Natural killer cell (primary cell): ENCODE measurements at regions not wholly inside any gene's neighbourhood (a gene's known extent, or its start where the extent isn't known, plus 50 kb on each side); places are given as distances from the start of the nearest gene placed in this dataset.

Experiments
- ATAC-seq, 3 donors: fragments of 150-1000 bp in 2 of 3; fragments of 200-7000 bp in 1 of 3; cut with Tn5 transposase; 1 replicate in 1 of 3; 2 replicates in 2 of 3; pipeline ENCODE4 v1.10.0; 2021; ENCODE audit warnings: mild to moderate bottlenecking in 2 of 3, moderate library complexity in 2 of 3
- DNase-seq, 2 donors: peaks; one replicate each; pipeline versions ENCODE4 v3.0.0 to v3.0.0-alpha.2; 2013 to 2021; ENCODE audit warnings: mixed read lengths in 1 of 2
- H3K27ac ChIP-seq: one replicate; pipeline ENCODE4 v1.5.1; 2013; ENCODE audit warnings: mild to moderate bottlenecking, low read length
- H3K27me3 ChIP-seq: one replicate; pipeline ENCODE4 v1.6.1; 2013; ENCODE audit warnings: low read length; ENCODE audit not compliant: control insufficient read depth, insufficient read depth
- H3K36me3 ChIP-seq: one replicate; pipeline ENCODE4 v1.6.1; 2013; ENCODE audit warnings: low read length; ENCODE audit not compliant: control insufficient read depth, insufficient read depth
- H3K4me1 ChIP-seq: one replicate; pipeline ENCODE4 v1.6.1; 2013; ENCODE audit warnings: low read length; ENCODE audit not compliant: control insufficient read depth, insufficient read depth
- H3K4me3 ChIP-seq: one replicate; pipeline ENCODE4 v1.5.1; 2013; ENCODE audit warnings: low read length
- H3K9me3 ChIP-seq: one replicate; pipeline ENCODE4 v1.6.1; 2013; ENCODE audit warnings: low read length; ENCODE audit not compliant: control insufficient read depth, insufficient read depth
- H3K27ac Mint-ChIP-seq, 2 donors: one replicate each; pipeline ENCODE4 v1.8.0; 2022; ENCODE audit warnings: mild to moderate bottlenecking in 2 of 2, mixed read lengths in 2 of 2, moderate library complexity in 1 of 2
- H3K27me3 Mint-ChIP-seq, 2 donors: one replicate each; pipeline ENCODE4 v1.8.0; 2022; ENCODE audit warnings: low read depth in 2 of 2, mixed read lengths in 2 of 2
- H3K36me3 Mint-ChIP-seq: one replicate; pipeline ENCODE4 v1.8.0; 2022; ENCODE audit warnings: mixed read lengths
- H3K4me1 Mint-ChIP-seq, 2 donors: one replicate each; pipeline ENCODE4 v1.8.0; 2022; ENCODE audit warnings: mixed read lengths in 2 of 2
- H3K4me3 Mint-ChIP-seq: one replicate; pipeline ENCODE4 v1.8.0; 2022; ENCODE audit warnings: mild to moderate bottlenecking, moderate library complexity, mixed read lengths
- H3K9me3 Mint-ChIP-seq, 2 donors: one replicate each; pipeline ENCODE4 v1.8.0; 2022; ENCODE audit warnings: mixed read lengths in 2 of 2
- CTCF ChIP-seq: fragments of 200-600 bp; IDR thresholded peaks from one replicate; pipeline ENCODE4 v1.8.0; 2022; ENCODE audit warnings: antibody characterized with exemption
- WGBS: methylation state at CpG from one replicate; pipeline ENCODE4 v1.1.7; 2013; ENCODE audit warnings: missing lambda C conversion rate; ENCODE audit not compliant: insufficient coverage; 5-methylcytosine and 5-hydroxymethylcytosine counted together
- intact Hi-C: fragments of 100-400 bp; cut with micrococcal nuclease; formaldehyde crosslinking; loops from one replicate; pipeline ENCODE4 v1.14.2; 2022

GRCh38 chrX:130497531-130497930 lies 95.7 kb downstream of the RBMX2 start:
- DNase-seq (no peak), ATAC-seq (no peak)
- Histone ChIP-seq H3K36me3 (no peaks in the 10 kb centered on the region), H3K27ac (no peak overlapping the region), H3K27me3 (no peaks in the 10 kb centered on the region), H3K4me1 (no peaks in the 10 kb centered on the region), H3K9me3 (no peaks in the 10 kb centered on the region), H3K4me3 (no peak overlapping the region)
- H3K27me3 Mint-ChIP-seq: peaks cover 7 to 25% of the 10 kb centered on the region in 2 donors
- H3K9me3 Mint-ChIP-seq: no peaks in the 10 kb centered on the region
- intact Hi-C loops: no loop called here
- H3K4me1 Mint-ChIP-seq: no peaks in the 10 kb centered on the region
- no peaks in the 10 kb centered on the region for H3K36me3 Mint-ChIP-seq
- TF ChIP-seq CTCF: no peak
- WGBS: 78% methylated on average over 1 of the region's 2 CpGs
- H3K27ac Mint-ChIP-seq: no peak overlapping the region
- no peak overlapping the region for H3K4me3 Mint-ChIP-seq

GRCh38 chrX:130498653-130499274 lies 97.0 kb downstream of the RBMX2 start:
- no peak for TF ChIP-seq CTCF
- Histone ChIP-seq H3K4me1 (no peaks in the 10 kb centered on the region), H3K27me3 (no peaks in the 10 kb centered on the region), H3K4me3 (no peak overlapping the region), H3K27ac (no peak overlapping the region), H3K36me3 (no peaks in the 10 kb centered on the region), H3K9me3 (no peaks in the 10 kb centered on the region)
- DNase-seq (no peak), ATAC-seq (no peak)
- WGBS: 78% methylated on average over 1 of the region's 1 CpG
- Mint-ChIP-seq H3K27ac (no peak overlapping the region), H3K9me3 (no peaks in the 10 kb centered on the region), H3K27me3 (peaks cover 4 to 14% of the 10 kb centered on the region in 2 donors), H3K36me3 (no peaks in the 10 kb centered on the region), H3K4me1 (no peaks in the 10 kb centered on the region), H3K4me3 (no peak overlapping the region)
- intact Hi-C loops: no loop called here

DNA sequence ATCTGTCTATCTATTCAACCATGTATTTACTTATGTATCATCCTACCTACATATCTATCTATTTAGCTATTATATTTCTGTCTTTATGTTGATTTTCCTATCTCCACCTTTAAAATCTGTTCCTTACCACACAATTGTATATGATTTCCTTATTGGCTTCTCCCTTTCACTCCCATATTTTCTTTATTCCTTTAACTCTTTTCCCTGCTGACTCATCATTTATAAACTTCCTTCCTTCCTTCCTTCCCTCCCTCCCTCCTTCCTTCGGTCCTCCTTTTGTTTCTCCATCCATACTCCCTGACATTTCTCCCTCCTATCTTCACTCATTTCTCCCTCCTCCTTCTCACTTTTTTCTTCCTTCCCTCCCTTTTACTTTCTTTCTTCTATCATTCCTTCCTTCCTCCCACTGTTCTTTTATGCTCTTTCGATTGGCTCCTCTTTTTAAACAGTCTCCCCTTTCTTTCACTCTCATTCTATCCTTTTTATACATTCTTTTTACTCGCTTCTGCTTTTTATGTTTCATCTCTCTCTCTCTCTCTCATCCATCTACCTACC lies 100.3 kb downstream of the RBMX2 start:
- no peaks in the 10 kb centered on the region for H3K9me3 ChIP-seq
- H3K27me3 ChIP-seq: no peaks in the 10 kb centered on the region
- WGBS: 84% methylated on average over 3 of the region's 3 CpGs
- Mint-ChIP-seq H3K4me1 (no peaks in the 10 kb centered on the region), H3K4me3 (no peak overlapping the region), H3K9me3 (no peaks in the 10 kb centered on the region), H3K27ac (no peak overlapping the region), H3K27me3 (peaks cover 0 to 13% of the 10 kb centered on the region in 2 donors), H3K36me3 (no peaks in the 10 kb centered on the region)
- H3K36me3 ChIP-seq: no peaks in the 10 kb centered on the region
- intact Hi-C loops: no loop called here
- ATAC-seq: no peak
- TF ChIP-seq CTCF: no peak
- H3K4me1 ChIP-seq: no peaks in the 10 kb centered on the region
- no peak overlapping the region for H3K27ac ChIP-seq
- no peak overlapping the region for H3K4me3 ChIP-seq
- no peak for DNase-seq

GRCh38 chrX:130504019-130504418 lies 102.2 kb downstream of the RBMX2 start:
- H3K27me3 ChIP-seq: no peaks in the 10 kb centered on the region
- ATAC-seq: no peak
- no peaks in the 10 kb centered on the region for H3K36me3 Mint-ChIP-seq
- intact Hi-C loops: no loop called here
- H3K27ac Mint-ChIP-seq: no peak overlapping the region
- H3K36me3 ChIP-seq: no peaks in the 10 kb centered on the region
- H3K4me3 ChIP-seq: no peak overlapping the region
- H3K27me3 Mint-ChIP-seq: peaks cover 0 to 9% of the 10 kb centered on the region in 2 donors
- no peak overlapping the region for H3K4me3 Mint-ChIP-seq
- H3K27ac ChIP-seq: no peak overlapping the region
- no peaks in the 10 kb centered on the region for H3K4me1 ChIP-seq
- H3K9me3 Mint-ChIP-seq: no peaks in the 10 kb centered on the region
- 95% methylated on average over 2 of the region's 2 CpGs for WGBS
- no peak for TF ChIP-seq CTCF
- H3K9me3 ChIP-seq: no peaks in the 10 kb centered on the region
- DNase-seq: no peak
- H3K4me1 Mint-ChIP-seq: no peaks in the 10 kb centered on the region
